Right atrium auricular region (tissue), 2 donors: ENCODE measurements at regions not wholly inside any gene's neighbourhood (a gene's known extent, or its start where the extent isn't known, plus 50 kb on each side); places are given as distances from the start of the nearest gene placed in this dataset.

Experiments
- DNase-seq: peaks from one replicate; pipeline ENCODE4 v3.0.0-alpha.2; 2019; ENCODE audit warnings: low spot score
- H3K27ac ChIP-seq, 2 donors: fragments of 200-600 bp; sonication (generic); 1 replicate in 1 of 2; 2 replicates in 1 of 2; pipeline ENCODE4 v1.5.1; 2016 to 2019
- H3K27me3 ChIP-seq, 2 donors: fragments of 200-600 bp; sonication (generic); one replicate each; pipeline versions ENCODE4 v1.5.1 to v1.6.0; 2017 to 2019
- H3K36me3 ChIP-seq: fragments of 200-600 bp; sonication (generic); one replicate; pipeline ENCODE4 v1.5.1; 2016
- H3K4me1 ChIP-seq, 2 donors: fragments of 200-600 bp; sonication (generic); one replicate each; pipeline versions ENCODE4 v1.5.1 to v1.6.0; 2017 to 2019
- H3K4me3 ChIP-seq, 2 donors: fragments of 200-600 bp; sonication (generic); 1 replicate in 1 of 2; 2 replicates in 1 of 2; pipeline ENCODE4 v1.5.1; 2017 to 2019; ENCODE audit warnings: mild to moderate bottlenecking in 1 of 2, moderate library complexity in 1 of 2
- H3K9me3 ChIP-seq, 2 donors: fragments of 200-600 bp; sonication (generic); one replicate each; pipeline ENCODE4 v1.5.1; 2019
- TF ChIP-seq, protein P1 (sequence below), 2 donors: fragments of 200-600 bp; sonication (generic); IDR thresholded peaks; one replicate each; pipeline ENCODE4 v1.5.1; 2019; ENCODE audit warnings: antibody characterized with exemption in 2 of 2

DNA sequence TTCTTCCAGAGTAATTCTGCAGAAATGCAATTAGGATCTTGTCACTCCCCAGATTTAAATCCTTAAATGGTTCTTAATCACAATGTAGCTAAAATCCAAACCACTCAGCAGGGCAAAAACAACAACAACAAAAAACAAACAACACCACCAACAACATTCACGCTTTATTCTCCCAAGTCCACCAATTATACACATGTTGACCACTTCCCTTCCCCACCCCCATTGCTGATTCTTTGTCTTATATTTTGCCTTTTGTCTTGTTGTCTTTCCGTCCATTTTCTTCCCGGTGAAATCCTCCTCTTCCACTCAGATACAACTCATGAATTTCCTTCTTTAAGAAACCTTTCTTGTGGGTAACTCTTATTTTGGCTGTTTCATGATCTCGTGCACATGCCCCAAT, 902.8 kb downstream of the EPHA4 start:
- H3K36me3 ChIP-seq: no peaks in the 10 kb centered on the region
- no peak overlapping the region for H3K4me3 ChIP-seq
- H3K27ac ChIP-seq: no peak overlapping the region
- TF ChIP-seq, protein P1, sequence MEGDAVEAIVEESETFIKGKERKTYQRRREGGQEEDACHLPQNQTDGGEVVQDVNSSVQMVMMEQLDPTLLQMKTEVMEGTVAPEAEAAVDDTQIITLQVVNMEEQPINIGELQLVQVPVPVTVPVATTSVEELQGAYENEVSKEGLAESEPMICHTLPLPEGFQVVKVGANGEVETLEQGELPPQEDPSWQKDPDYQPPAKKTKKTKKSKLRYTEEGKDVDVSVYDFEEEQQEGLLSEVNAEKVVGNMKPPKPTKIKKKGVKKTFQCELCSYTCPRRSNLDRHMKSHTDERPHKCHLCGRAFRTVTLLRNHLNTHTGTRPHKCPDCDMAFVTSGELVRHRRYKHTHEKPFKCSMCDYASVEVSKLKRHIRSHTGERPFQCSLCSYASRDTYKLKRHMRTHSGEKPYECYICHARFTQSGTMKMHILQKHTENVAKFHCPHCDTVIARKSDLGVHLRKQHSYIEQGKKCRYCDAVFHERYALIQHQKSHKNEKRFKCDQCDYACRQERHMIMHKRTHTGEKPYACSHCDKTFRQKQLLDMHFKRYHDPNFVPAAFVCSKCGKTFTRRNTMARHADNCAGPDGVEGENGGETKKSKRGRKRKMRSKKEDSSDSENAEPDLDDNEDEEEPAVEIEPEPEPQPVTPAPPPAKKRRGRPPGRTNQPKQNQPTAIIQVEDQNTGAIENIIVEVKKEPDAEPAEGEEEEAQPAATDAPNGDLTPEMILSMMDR (IDR thresholded peaks at IDR 0.05): no peak
- no peaks in the 10 kb centered on the region for H3K4me1 ChIP-seq
- no peaks in the 10 kb centered on the region for H3K27me3 ChIP-seq
- H3K9me3 ChIP-seq: peaks cover 0 to 3% of the 10 kb centered on the region in 2 donors
- no peak for DNase-seq

GRCh38 chr2:220670511-220670910, 901.6 kb downstream of the EPHA4 start:
- DNase-seq: no peak
- Histone ChIP-seq H3K36me3 (no peaks in the 10 kb centered on the region), H3K9me3 (peaks cover 0 to 3% of the 10 kb centered on the region in 2 donors), H3K27me3 (no peaks in the 10 kb centered on the region), H3K4me1 (no peaks in the 10 kb centered on the region), H3K4me3 (no peak overlapping the region), H3K27ac (no peak overlapping the region)
- TF ChIP-seq, protein P1 (IDR thresholded peaks at IDR 0.05): no peak

DNA sequence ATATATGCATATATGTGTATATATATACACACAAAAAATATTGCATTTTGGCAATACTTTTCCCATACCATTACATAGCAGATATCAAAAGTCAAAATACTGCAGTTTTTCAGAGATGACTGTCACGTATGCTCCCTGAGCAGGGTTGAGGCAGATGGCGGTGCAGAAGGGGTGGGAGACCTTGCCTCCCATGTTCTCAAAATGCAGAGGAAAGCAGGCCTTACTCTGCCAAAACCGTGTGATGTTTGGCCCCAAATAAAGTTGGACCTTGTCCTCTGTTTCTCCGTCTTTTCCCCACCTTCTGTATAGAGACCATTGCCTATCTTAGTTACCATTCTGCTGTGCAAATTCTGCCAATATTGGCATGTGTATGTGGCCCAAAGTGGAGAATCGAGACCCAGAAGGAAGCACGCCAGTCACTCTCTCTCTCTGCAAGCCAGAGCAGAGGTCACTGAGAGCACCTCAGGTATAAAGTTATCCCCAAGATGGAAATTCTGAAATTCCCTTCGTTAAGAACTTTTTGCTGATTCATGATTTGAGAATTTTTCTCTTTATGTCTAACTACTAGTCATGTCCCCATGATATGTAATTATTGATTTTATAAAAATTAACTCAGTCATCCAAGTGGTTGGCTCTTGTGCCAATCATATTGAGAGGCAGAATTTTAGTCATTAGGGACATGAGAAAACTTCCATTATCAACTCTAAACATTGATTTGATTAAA, 898.8 kb downstream of the EPHA4 start:
- Histone ChIP-seq H3K27ac (no peak overlapping the region), H3K4me1 (peaks cover 0 to 10% of the 10 kb centered on the region in 2 donors), H3K9me3 (peaks cover 0 to 3% of the 10 kb centered on the region in 2 donors), H3K4me3 (no peak overlapping the region), H3K27me3 (no peaks in the 10 kb centered on the region), H3K36me3 (no peaks in the 10 kb centered on the region)
- TF ChIP-seq, protein P1 (IDR thresholded peaks at IDR 0.05): no peak
- no peak for DNase-seq

DNA sequence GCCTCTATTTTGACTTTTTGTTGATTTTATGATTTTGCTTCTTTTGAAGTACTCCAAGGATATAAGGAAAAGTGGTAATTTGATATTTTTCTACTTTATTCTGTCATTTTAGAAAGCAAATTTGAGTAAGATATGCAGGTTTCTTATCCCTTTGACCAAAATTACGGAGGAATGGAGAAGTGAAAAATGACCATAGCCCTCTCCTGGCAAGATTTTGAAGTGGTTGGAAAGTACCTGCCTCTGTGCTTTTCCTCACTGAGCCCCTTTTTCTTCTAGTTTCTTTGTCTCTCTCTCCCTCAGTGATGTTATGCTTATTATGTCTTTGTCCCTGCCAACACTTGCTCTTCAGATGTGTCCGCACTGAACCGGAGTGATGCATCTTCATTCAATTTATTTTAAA, 898.1 kb downstream of the EPHA4 start:
- Histone ChIP-seq H3K4me1 (peaks cover 0 to 10% of the 10 kb centered on the region in 2 donors), H3K27me3 (no peaks in the 10 kb centered on the region), H3K4me3 (no peak overlapping the region), H3K36me3 (no peaks in the 10 kb centered on the region), H3K27ac (no peak overlapping the region), H3K9me3 (peaks cover 0 to 3% of the 10 kb centered on the region in 2 donors)
- no peak for DNase-seq
- TF ChIP-seq, protein P1 (IDR thresholded peaks at IDR 0.05): no peak

DNA sequence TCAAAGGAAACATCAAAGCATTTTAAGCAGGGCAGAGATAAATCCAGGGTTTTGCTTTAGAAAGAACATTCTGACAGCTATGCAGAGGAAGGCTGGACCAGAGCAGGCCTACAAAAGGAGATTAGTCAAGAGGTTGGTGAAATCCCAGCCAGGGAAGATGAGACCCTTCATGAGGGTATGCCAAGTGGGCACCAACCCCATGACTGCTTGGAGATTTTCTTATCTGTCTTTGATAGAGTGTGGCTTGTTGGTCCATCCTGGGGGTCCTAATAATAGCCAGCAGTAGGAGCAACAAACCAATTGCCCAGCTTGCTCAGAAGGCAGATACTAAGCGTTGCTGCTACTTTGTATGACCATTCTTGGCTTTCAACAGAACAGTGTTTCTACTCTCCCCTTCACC, 895.4 kb downstream of the EPHA4 start:
- H3K4me3 ChIP-seq: no peak overlapping the region
- no peaks in the 10 kb centered on the region for H3K27me3 ChIP-seq
- TF ChIP-seq, protein P1 (IDR thresholded peaks at IDR 0.05): no peak
- H3K27ac ChIP-seq: peak overlapping the region in 1 of 2 donors; percentile 55
- no peak for DNase-seq
- no peaks in the 10 kb centered on the region for H3K9me3 ChIP-seq
- H3K36me3 ChIP-seq: no peaks in the 10 kb centered on the region
- H3K4me1 ChIP-seq: peaks cover 0 to 10% of the 10 kb centered on the region in 2 donors

DNA sequence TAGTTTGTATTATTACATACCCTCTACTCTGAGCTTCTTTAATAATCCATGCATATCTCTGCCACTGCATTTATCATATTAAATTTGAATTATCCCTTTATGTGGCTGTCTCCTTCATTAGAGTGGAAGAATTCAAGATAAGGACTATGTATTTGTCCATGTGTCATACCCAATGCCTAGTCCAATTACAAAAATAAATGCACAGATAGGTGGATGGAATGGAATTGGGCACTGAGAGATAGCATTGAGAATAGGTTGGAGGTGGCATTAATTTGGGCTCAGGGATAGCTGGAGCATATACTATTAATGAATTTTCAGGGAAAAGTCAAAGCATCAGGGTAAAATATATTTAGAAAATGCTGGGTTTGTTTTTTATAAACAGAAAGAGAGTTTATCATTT, 893.2 kb downstream of the EPHA4 start:
- peak overlapping the region in 1 of 2 donors; percentile 55 for H3K27ac ChIP-seq
- no peaks in the 10 kb centered on the region for H3K9me3 ChIP-seq
- no peaks in the 10 kb centered on the region for H3K27me3 ChIP-seq
- no peaks in the 10 kb centered on the region for H3K36me3 ChIP-seq
- H3K4me3 ChIP-seq: no peak overlapping the region
- H3K4me1 ChIP-seq: peaks cover 0 to 10% of the 10 kb centered on the region in 2 donors
- no peak for DNase-seq
- TF ChIP-seq, protein P1 (IDR thresholded peaks at IDR 0.05): no peak
